HepG2 (cell line): ENCODE measurements at regions not wholly inside any gene's neighbourhood (a gene's known extent, or its start where the extent isn't known, plus 50 kb on each side); places are given as distances from the start of the nearest gene placed in this dataset.

ENCODE experiments used
- ATAC-seq: fragments of 200-7000 bp; cut with Tn5 transposase; 3 replicates; pipeline ENCODE4 v1.9.1; 2020; ENCODE audit warnings: mild to moderate bottlenecking, moderate library complexity
- BruUV-seq: library from RNA; stranded (reverse); fragments of 400-500 nt; replicated peaks from 2 replicates; lab custom pipeline; 2021; lab: Mats Ljungman, UMichigan
- CTCF ChIA-PET: fragments of 300-600 bp; formaldehyde crosslinking; extraction: SDS; loops from one replicate; lab custom pipeline; 2021; ENCODE audit warnings: low total read pairs, inconsistent platforms, low intra/inter-chr PET ratio; lab: Yijun Ruan, JAX
- POLR2A ChIA-PET: fragments of 350-600 bp; sonication (Branson Sonifier 250); formaldehyde crosslinking; loops from one replicate; lab custom pipeline; 2020; ENCODE audit warnings: antibody characterized with exemption, inconsistent platforms; lab: Yijun Ruan, JAX
- DNase-seq: peaks from one replicate; pipeline ENCODE4 v3.0.0-alpha.2; 2015; ENCODE audit warnings: low spot score
- FAIRE-seq: peaks from 3 replicates; lab custom pipeline; 2011; peaks lifted over from hg19 to GRCh38; lab: Jason Lieb, UNC
- H2AFZ ChIP-seq: one replicate; pipeline ENCODE4 v1.6.1; 2011; ENCODE audit warnings: low read length, inconsistent platforms
- H3K27ac ChIP-seq: fragments of 300-600 bp; 3 replicates; pipeline ENCODE4 v1.8.0; 2011; ENCODE audit warnings: mixed run types, mild to moderate bottlenecking, mixed read lengths, low read length, inconsistent platforms; ENCODE audit not compliant: insufficient read depth; ENCODE audit errors: extremely low read length
- H3K27me3 ChIP-seq, 2 experiments: fragments of 200-600 bp in 1 of 2; 2 replicates in 1 of 2; 3 replicates in 1 of 2; pipeline versions ENCODE4 v1.6.0 to v1.8.0; 2011; ENCODE audit warnings: low read length in 2 of 2, mild to moderate bottlenecking in 2 of 2, moderate library complexity in 2 of 2, inconsistent platforms in 1 of 2; ENCODE audit not compliant: insufficient read depth in 2 of 2, control insufficient read depth in 1 of 2
- H3K36me3 ChIP-seq, 2 experiments: fragments of 200-600 bp in 1 of 2; replicated peaks in 1 of 2; 2 replicates in 1 of 2; 3 replicates in 1 of 2; pipeline versions ENCODE4 v1.5.1 to v1.8.0; 2011; ENCODE audit warnings: low read length in 2 of 2, inconsistent platforms in 1 of 2; ENCODE audit not compliant: insufficient read depth in 2 of 2, control insufficient read depth in 1 of 2
- H3K4me1 ChIP-seq: 2 replicates; pipeline ENCODE4 v1.5.1; 2012; ENCODE audit warnings: low read length, inconsistent platforms; ENCODE audit not compliant: insufficient read depth
- H3K4me2 ChIP-seq: 2 replicates; pipeline ENCODE4 v1.6.0; 2011; ENCODE audit warnings: low read depth, low read length, inconsistent platforms
- H3K4me3 ChIP-seq, 3 experiments: fragments of 200-600 bp in 1 of 3; sonication (generic), shearing (Covaris generic) in 1 of 3; replicated peaks in 1 of 3; 2 replicates each; pipeline ENCODE4 v1.5.1; 2011 to 2016; ENCODE audit warnings: low read length in 3 of 3, inconsistent platforms in 2 of 3, low read depth in 2 of 3, mild to moderate bottlenecking in 2 of 3, control low read depth in 1 of 3, mixed read lengths in 1 of 3; ENCODE audit not compliant: insufficient read depth in 1 of 3
- H3K79me2 ChIP-seq: one replicate; pipeline ENCODE4 v1.6.1; 2011; ENCODE audit warnings: low read length, inconsistent platforms; ENCODE audit not compliant: insufficient read depth
- H3K9ac ChIP-seq: 2 replicates; pipeline ENCODE4 v1.6.0; 2011; ENCODE audit warnings: mild to moderate bottlenecking, low read depth, low read length, inconsistent platforms; ENCODE audit not compliant: insufficient read depth
- H3K9me3 ChIP-seq: 2 replicates; pipeline ENCODE4 v1.5.1; 2012; ENCODE audit warnings: mild to moderate bottlenecking, low read length
- H4K20me1 ChIP-seq: 2 replicates; pipeline ENCODE4 v1.6.0; 2011; ENCODE audit warnings: inconsistent platforms, mild to moderate bottlenecking, low read length, moderate library complexity; ENCODE audit not compliant: insufficient read depth
- ATF4 ChIP-seq, 2 experiments: fragments of 450-650 bp in 1 of 2; sonication (generic) in 1 of 2; formaldehyde crosslinking; IDR thresholded peaks; 2 replicates each; pipeline versions ENCODE4 v1.5.0 to v1.8.0; 2020 to 2022; ENCODE audit warnings: mild to moderate bottlenecking in 1 of 2, missing genetic modification reagents in 1 of 2
- KLF6 ChIP-seq: IDR thresholded peaks from 2 replicates; pipeline ENCODE4 v1.8.0; 2016; ENCODE audit warnings: missing biosample characterization, missing genetic modification reagents
- NKX3-1 ChIP-seq: sonication (generic); formaldehyde crosslinking; IDR thresholded peaks from 2 replicates; pipeline ENCODE4 v1.5.0; 2020; ENCODE audit warnings: missing genetic modification reagents
- NR2F6 ChIP-seq, 2 experiments: IDR thresholded peaks; 2 replicates each; pipeline ENCODE4 v1.6.1; 2016; ENCODE audit warnings: antibody characterized with exemption in 1 of 2, mild to moderate bottlenecking in 1 of 2
- RAD21 ChIP-seq: fragments of 450-650 bp; formaldehyde crosslinking; IDR thresholded peaks from 2 replicates; pipeline ENCODE4 v1.5.0; 2020; ENCODE audit warnings: mild to moderate bottlenecking
- SALL1 ChIP-seq: sonication (generic); formaldehyde crosslinking; IDR thresholded peaks from 2 replicates; pipeline ENCODE4 v1.8.0; 2022; ENCODE audit warnings: mild to moderate bottlenecking, missing genetic modification reagents
- STAG1 ChIP-seq: sonication (generic); formaldehyde crosslinking; IDR thresholded peaks from 2 replicates; pipeline ENCODE4 v1.4.0; 2020; ENCODE audit warnings: missing genetic modification reagents
- TEAD3 ChIP-seq: optimal IDR thresholded peaks from 2 replicates; pipeline ENCODE3; 2016; ENCODE audit warnings: borderline replicate concordance
- ZNF496 ChIP-seq: sonication (generic); formaldehyde crosslinking; IDR thresholded peaks from 2 replicates; pipeline ENCODE4 v1.8.1; 2023; ENCODE audit warnings: mild to moderate bottlenecking, moderate library complexity, missing genetic modification reagents; ENCODE audit not compliant: insufficient replicate concordance
- ZNF549 ChIP-seq: sonication (generic); formaldehyde crosslinking; IDR thresholded peaks from 2 replicates; pipeline ENCODE4 v1.5.0; 2020; ENCODE audit warnings: missing genetic modification reagents
- ZSCAN22 ChIP-seq: sonication (generic); formaldehyde crosslinking; IDR thresholded peaks from 2 replicates; pipeline ENCODE4 v1.4.0; 2020; ENCODE audit warnings: mild to moderate bottlenecking, missing genetic modification reagents
- WGBS: methylation state at CpG from one replicate; pipeline ENCODE4 v1.1.6; 2017; ENCODE audit warnings: low lambda C conversion rate; 5-methylcytosine and 5-hydroxymethylcytosine counted together
- in situ Hi-C: cut with HindIII; loops from 2 replicates; pipeline ENCODE4 v1.10.0; 2017; ENCODE audit warnings: low pct_unique_long_range_greater_than_20kb; ENCODE audit not compliant: extremely low pct_ligation_motif_present
- intact Hi-C: fragments of 100-400 bp; cut with micrococcal nuclease; formaldehyde crosslinking; loops from one replicate; pipeline ENCODE4 v1.10.0; 2022; ENCODE audit not compliant: unreplicated experiment
- TF ChIP-seq, protein P1 (sequence below): sonication (generic); formaldehyde crosslinking; IDR thresholded peaks from 2 replicates; pipeline ENCODE4 v1.4.0; 2020; ENCODE audit warnings: missing genetic modification reagents, mild to moderate bottlenecking, borderline replicate concordance

GRCh38 chr5:57072218-57072892, 101.5 kb upstream of the GPBP1 start:
- peak; percentile 71 for ATAC-seq
- peaks cover 23% of the 10 kb centered on the region for H3K4me1 ChIP-seq
- no peaks in the 10 kb centered on the region for H3K79me2 ChIP-seq
- H4K20me1 ChIP-seq: no peaks in the 10 kb centered on the region
- H3K9ac ChIP-seq: no peak overlapping the region
- H3K4me3 ChIP-seq: no peak overlapping the region
- no peaks in the 10 kb centered on the region for H3K36me3 ChIP-seq
- no peak overlapping the region for H2AFZ ChIP-seq
- H3K9me3 ChIP-seq: peaks cover 5% of the 10 kb centered on the region
- peak; percentile 22 for DNase-seq
- POLR2A ChIA-PET: no interaction called here
- in situ Hi-C loops (no loop called here), intact Hi-C loops (no loop called here)
- no peak overlapping the region for H3K4me2 ChIP-seq
- BruUV-seq: no TSS peak
- 2% methylated on average over 3 of the region's 3 CpGs for WGBS
- peak; percentile 75 for TF ChIP-seq NR2F6 (IDR thresholded peaks at IDR 0.05)
- TF ChIP-seq NR2F6 (CRISPR knock-in tag; IDR thresholded peaks at IDR 0.05): peak; percentile 81
- no peak for TF ChIP-seq NKX3-1 (CRISPR knock-in tag)
- peak; percentile 83 for TF ChIP-seq TEAD3 (CRISPR knock-in tag)
- CTCF ChIA-PET: no interaction called here
- no peak for FAIRE-seq
- H3K27me3 ChIP-seq: no peaks in the 10 kb centered on the region
- no peak overlapping the region for H3K27ac ChIP-seq

GRCh38 chr5:57082441-57083067, 91.3 kb upstream of the GPBP1 start:
- Histone ChIP-seq H3K9ac (no peak overlapping the region), H4K20me1 (no peaks in the 10 kb centered on the region), H3K4me2 (no peak overlapping the region), H2AFZ (no peak overlapping the region), H3K9me3 (no peaks in the 10 kb centered on the region), H3K4me3 (no peak overlapping the region), H3K79me2 (no peaks in the 10 kb centered on the region), H3K36me3 (no peaks in the 10 kb centered on the region), H3K27me3 (no peaks in the 10 kb centered on the region), H3K27ac (no peak overlapping the region), H3K4me1 (no peaks in the 10 kb centered on the region)
- 44% methylated on average over 7 of the region's 7 CpGs for WGBS
- ChIA-PET POLR2A (no interaction called here), CTCF (interaction anchor here (1.4 to 1.5 kb wide), 2 partner anchors 56 to 182 kb away, joined by 3 to 4 read pairs; no protein-coding TSS in a partner anchor)
- intact Hi-C loops (loop anchor here (1.0 to 2.0 kb wide), 2 partner anchors 132 to 181 kb away; no protein-coding TSS in a partner anchor), in situ Hi-C loops (loop anchor here (25.0 kb wide), 1 partner anchor 820 kb away; no protein-coding TSS in a partner anchor)
- peak; percentile 60 for FAIRE-seq
- no TSS peak for BruUV-seq
- peak; percentile 51 for DNase-seq
- peak; percentile 77 for ATAC-seq
- TF ChIP-seq ZNF496 (CRISPR knock-in tag) (no peak), SALL1 (CRISPR knock-in tag) (no peak), ZSCAN22 (CRISPR knock-in tag) (no peak), ATF4 (CRISPR knock-in tag; IDR thresholded peaks at IDR 0.05) (no peak), STAG1 (peak; percentile 74), ZNF549 (CRISPR knock-in tag) (no peak), KLF6 (CRISPR knock-in tag) (no peak), RAD21 (peak; percentile 38; the same call in 1 of the 2 replicates)
- TF ChIP-seq, protein P1, sequence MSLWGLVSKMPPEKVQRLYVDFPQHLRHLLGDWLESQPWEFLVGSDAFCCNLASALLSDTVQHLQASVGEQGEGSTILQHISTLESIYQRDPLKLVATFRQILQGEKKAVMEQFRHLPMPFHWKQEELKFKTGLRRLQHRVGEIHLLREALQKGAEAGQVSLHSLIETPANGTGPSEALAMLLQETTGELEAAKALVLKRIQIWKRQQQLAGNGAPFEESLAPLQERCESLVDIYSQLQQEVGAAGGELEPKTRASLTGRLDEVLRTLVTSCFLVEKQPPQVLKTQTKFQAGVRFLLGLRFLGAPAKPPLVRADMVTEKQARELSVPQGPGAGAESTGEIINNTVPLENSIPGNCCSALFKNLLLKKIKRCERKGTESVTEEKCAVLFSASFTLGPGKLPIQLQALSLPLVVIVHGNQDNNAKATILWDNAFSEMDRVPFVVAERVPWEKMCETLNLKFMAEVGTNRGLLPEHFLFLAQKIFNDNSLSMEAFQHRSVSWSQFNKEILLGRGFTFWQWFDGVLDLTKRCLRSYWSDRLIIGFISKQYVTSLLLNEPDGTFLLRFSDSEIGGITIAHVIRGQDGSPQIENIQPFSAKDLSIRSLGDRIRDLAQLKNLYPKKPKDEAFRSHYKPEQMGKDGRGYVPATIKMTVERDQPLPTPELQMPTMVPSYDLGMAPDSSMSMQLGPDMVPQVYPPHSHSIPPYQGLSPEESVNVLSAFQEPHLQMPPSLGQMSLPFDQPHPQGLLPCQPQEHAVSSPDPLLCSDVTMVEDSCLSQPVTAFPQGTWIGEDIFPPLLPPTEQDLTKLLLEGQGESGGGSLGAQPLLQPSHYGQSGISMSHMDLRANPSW (CRISPR knock-in tag): no peak
